ENCODE measurements at regions not wholly inside any gene's neighbourhood (a gene's known extent, or its start where the extent isn't known, plus 50 kb on each side); places are given as distances from the start of the nearest gene placed in this dataset.

GRCh38 chr10:84991301-84991700, 662.9 kb downstream of the CCSER2 start:
- no peak for TF ChIP-seq POLR2A (IDR thresholded peaks at IDR 0.05)
- no peak for TF ChIP-seq CTCF (IDR thresholded peaks at IDR 0.05)
- no peak for TF ChIP-seq POLR2AphosphoS5 (IDR thresholded peaks at IDR 0.05)
- no peak for TF ChIP-seq EP300 (IDR thresholded peaks at IDR 0.05; ENCODE audit: low read depth)

All from transverse colon (tissue), 4 donors.